ENCODE measurements at regions not wholly inside any gene's neighbourhood (a gene's known extent, or its start where the extent isn't known, plus 50 kb on each side); places are given as distances from the start of the nearest gene placed in this dataset.

DNA sequence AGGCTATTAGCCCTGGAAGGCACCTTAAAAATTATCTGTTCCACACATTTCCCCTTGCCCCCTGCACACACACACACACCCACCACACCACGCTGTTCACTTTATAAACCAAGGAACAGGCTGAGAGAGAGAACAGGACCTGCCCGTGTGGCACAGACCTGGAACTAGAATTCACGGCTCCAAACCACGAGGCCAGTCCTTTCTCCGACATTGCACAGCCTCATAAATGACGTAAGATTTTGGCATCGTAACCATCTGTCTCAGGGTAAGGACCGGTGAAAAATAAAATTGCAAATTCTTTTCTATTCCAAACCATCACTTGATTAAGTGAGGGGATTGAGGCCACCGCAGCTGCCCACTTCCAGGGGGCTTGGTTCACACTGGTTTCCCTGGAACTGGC is 330.3 kb downstream of the BCOR start:
- Histone ChIP-seq H2AFZ (ENCODE audit: low read depth, low read length) (no peak overlapping the region), H3K4me3 (ENCODE audit: low read length) (no peak overlapping the region), H3K9me2 (ENCODE audit: insufficient read depth, low read length) (no peaks in the 10 kb centered on the region), H3K79me2 (replicated peaks; ENCODE audit: insufficient read depth, low read length) (no peaks in the 10 kb centered on the region), H3K36me3 (ENCODE audit: insufficient read depth, low read length) (no peaks in the 10 kb centered on the region), H3K4me2 (ENCODE audit: low read length) (no peak overlapping the region), H3K27ac (ENCODE audit: low read length) (no peak overlapping the region), H3K27me3 (ENCODE audit: insufficient read depth, low read depth, low read length) (no peaks in the 10 kb centered on the region), H3F3A (ENCODE audit: insufficient read depth, low read length, poor library complexity, severe bottlenecking) (no peaks in the 10 kb centered on the region), H3K9me3 (ENCODE audit: low read length) (no peaks in the 10 kb centered on the region), H4K20me1 (ENCODE audit: insufficient read depth) (no peaks in the 10 kb centered on the region), H3K9ac (ENCODE audit: low read length) (no peak overlapping the region)
- no peak for TF ChIP-seq SMC3 (conservative IDR thresholded peaks at IDR 0.05; ENCODE audit: poor library complexity)
- TF ChIP-seq EP300 (conservative IDR thresholded peaks at IDR 0.05; ENCODE audit: poor library complexity, severe bottlenecking) = no peak
- TF ChIP-seq, protein P1, sequence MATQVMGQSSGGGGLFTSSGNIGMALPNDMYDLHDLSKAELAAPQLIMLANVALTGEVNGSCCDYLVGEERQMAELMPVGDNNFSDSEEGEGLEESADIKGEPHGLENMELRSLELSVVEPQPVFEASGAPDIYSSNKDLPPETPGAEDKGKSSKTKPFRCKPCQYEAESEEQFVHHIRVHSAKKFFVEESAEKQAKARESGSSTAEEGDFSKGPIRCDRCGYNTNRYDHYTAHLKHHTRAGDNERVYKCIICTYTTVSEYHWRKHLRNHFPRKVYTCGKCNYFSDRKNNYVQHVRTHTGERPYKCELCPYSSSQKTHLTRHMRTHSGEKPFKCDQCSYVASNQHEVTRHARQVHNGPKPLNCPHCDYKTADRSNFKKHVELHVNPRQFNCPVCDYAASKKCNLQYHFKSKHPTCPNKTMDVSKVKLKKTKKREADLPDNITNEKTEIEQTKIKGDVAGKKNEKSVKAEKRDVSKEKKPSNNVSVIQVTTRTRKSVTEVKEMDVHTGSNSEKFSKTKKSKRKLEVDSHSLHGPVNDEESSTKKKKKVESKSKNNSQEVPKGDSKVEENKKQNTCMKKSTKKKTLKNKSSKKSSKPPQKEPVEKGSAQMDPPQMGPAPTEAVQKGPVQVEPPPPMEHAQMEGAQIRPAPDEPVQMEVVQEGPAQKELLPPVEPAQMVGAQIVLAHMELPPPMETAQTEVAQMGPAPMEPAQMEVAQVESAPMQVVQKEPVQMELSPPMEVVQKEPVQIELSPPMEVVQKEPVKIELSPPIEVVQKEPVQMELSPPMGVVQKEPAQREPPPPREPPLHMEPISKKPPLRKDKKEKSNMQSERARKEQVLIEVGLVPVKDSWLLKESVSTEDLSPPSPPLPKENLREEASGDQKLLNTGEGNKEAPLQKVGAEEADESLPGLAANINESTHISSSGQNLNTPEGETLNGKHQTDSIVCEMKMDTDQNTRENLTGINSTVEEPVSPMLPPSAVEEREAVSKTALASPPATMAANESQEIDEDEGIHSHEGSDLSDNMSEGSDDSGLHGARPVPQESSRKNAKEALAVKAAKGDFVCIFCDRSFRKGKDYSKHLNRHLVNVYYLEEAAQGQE (IDR thresholded peaks at IDR 0.05; ENCODE audit: borderline replicate concordance) = no peak

DNA sequence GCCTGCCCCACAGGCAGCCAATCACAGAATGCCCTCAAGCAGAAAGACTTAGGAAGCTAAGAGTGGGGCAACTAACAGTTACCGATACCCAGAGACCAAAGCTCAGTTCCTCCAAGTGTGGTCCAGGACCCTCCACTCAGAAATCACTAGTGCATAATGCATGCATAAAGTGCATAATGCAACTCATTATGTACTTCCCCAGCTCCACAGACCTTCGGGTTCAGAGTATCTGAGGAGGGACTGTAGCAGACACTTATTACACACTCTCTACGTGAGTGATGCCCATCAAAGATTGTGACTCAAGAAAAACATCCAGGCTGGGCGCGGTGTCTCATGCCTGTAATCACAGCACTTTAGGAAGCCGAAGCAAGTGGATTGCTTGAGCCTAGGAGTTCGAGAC is 328.0 kb downstream of the BCOR start:
- no peaks in the 10 kb centered on the region for H3F3A ChIP-seq (ENCODE audit: insufficient read depth, low read length, poor library complexity, severe bottlenecking)
- no peaks in the 10 kb centered on the region for H3K36me3 ChIP-seq (ENCODE audit: insufficient read depth, low read length)
- no peaks in the 10 kb centered on the region for H4K20me1 ChIP-seq (ENCODE audit: insufficient read depth)
- TF ChIP-seq, protein P1 (IDR thresholded peaks at IDR 0.05; ENCODE audit: borderline replicate concordance) = no peak
- TF ChIP-seq POLR2AphosphoS5 (IDR thresholded peaks at IDR 0.05) (no peak), RAD21 (conservative IDR thresholded peaks at IDR 0.05) (no peak), SMC3 (conservative IDR thresholded peaks at IDR 0.05; ENCODE audit: poor library complexity) (no peak), TAF1 (IDR thresholded peaks at IDR 0.05; ENCODE audit: low read depth) (no peak), MXI1 (conservative IDR thresholded peaks at IDR 0.05; ENCODE audit: poor library complexity, severe bottlenecking) (no peak), EZH2 (IDR thresholded peaks at IDR 0.05; ENCODE audit: borderline replicate concordance, insufficient read depth, low read length, poor library complexity, severe bottlenecking) (no peak)
- no peak overlapping the region for H3K27ac ChIP-seq (ENCODE audit: low read length)
- no peaks in the 10 kb centered on the region for H3K9me3 ChIP-seq (ENCODE audit: low read length)
- H2AFZ ChIP-seq (ENCODE audit: low read depth, low read length) = no peak overlapping the region
- H3K9ac ChIP-seq (ENCODE audit: low read length) = no peak overlapping the region
- no peaks in the 10 kb centered on the region for H3K9me2 ChIP-seq (ENCODE audit: insufficient read depth, low read length)
- no peaks in the 10 kb centered on the region for H3K27me3 ChIP-seq (ENCODE audit: insufficient read depth, low read depth, low read length)
- H3K4me2 ChIP-seq (ENCODE audit: low read length) = no peak overlapping the region
- H3K4me3 ChIP-seq (ENCODE audit: low read length) = no peak overlapping the region
- H3K79me2 ChIP-seq (replicated peaks; ENCODE audit: insufficient read depth, low read length) = no peaks in the 10 kb centered on the region
